K562 (cell line): ENCODE measurements at regions not wholly inside any gene's neighbourhood (a gene's known extent, or its start where the extent isn't known, plus 50 kb on each side); places are given as distances from the start of the nearest gene placed in this dataset.

ENCODE experiments used
- ATAC-seq: fragments of 200-7000 bp; cut with Tn5 transposase; 3 replicates; pipeline ENCODE4 v1.9.1; 2020; ENCODE audit warnings: moderate library complexity
- BruUV-seq: library from RNA; stranded (reverse); fragments of 400-500 nt; replicated peaks from 2 replicates; lab custom pipeline; 2021; lab: Mats Ljungman, UMichigan
- CTCF ChIA-PET: fragments of 300-600 bp; formaldehyde crosslinking; extraction: SDS; loops from one replicate; lab custom pipeline; 2021; ENCODE audit warnings: low intra/inter-chr PET ratio; lab: Yijun Ruan, JAX
- POLR2A ChIA-PET: fragments of 300-600, 350-650 bp; sonication (Branson Sonifier 250); formaldehyde crosslinking; extraction: SDS; loops from one replicate; lab custom pipeline; 2021; ENCODE audit warnings: antibody characterized with exemption, inconsistent platforms; lab: Yijun Ruan, JAX
- DNase-seq, 4 experiments: peaks; one replicate each; pipeline versions ENCODE4 v3.0.0 to v3.0.0-alpha.2; 2011 to 2018; ENCODE audit warnings: low spot score in 3 of 4, mixed read lengths in 3 of 4; ENCODE audit errors: extremely low read depth in 1 of 4
- FAIRE-seq: peaks from 2 replicates; lab custom pipeline; 2011; peaks lifted over from hg19 to GRCh38; lab: Jason Lieb, UNC
- H2AFZ ChIP-seq: 2 replicates; pipeline ENCODE4 v1.6.0; 2011; ENCODE audit warnings: low read depth, low read length, control low read depth, inconsistent platforms
- H3K27ac ChIP-seq: fragments of 200-600 bp; 3 replicates; pipeline ENCODE4 v1.8.0; 2011; ENCODE audit warnings: low read depth, mild to moderate bottlenecking, control low read depth, inconsistent platforms, low read length, moderate library complexity, mixed read lengths; ENCODE audit errors: extremely low read depth
- H3K27me3 ChIP-seq, 2 experiments: fragments of 300-600 bp in 1 of 2; 2 replicates in 1 of 2; 3 replicates in 1 of 2; pipeline versions ENCODE4 v1.6.0 to v1.8.0; 2011; ENCODE audit warnings: inconsistent platforms in 2 of 2, low read length in 2 of 2, mild to moderate bottlenecking in 1 of 2, mixed read lengths in 1 of 2, moderate library complexity in 1 of 2; ENCODE audit not compliant: control insufficient read depth in 2 of 2, insufficient read depth in 2 of 2
- H3K36me3 ChIP-seq: fragments of 300-600 bp; 3 replicates; pipeline ENCODE4 v1.8.0; 2011; ENCODE audit warnings: mild to moderate bottlenecking, low read length, inconsistent platforms; ENCODE audit not compliant: control insufficient read depth, insufficient read depth
- H3K4me1 ChIP-seq, 2 experiments: fragments of 200-600 bp in 1 of 2; replicated peaks in 1 of 2; 2 replicates in 1 of 2; 3 replicates in 1 of 2; pipeline versions ENCODE4 v1.5.1 to v1.8.0; 2011; ENCODE audit warnings: inconsistent platforms in 2 of 2, low read length in 2 of 2, mild to moderate bottlenecking in 1 of 2, mixed read lengths in 1 of 2, moderate library complexity in 1 of 2; ENCODE audit not compliant: control insufficient read depth in 2 of 2, insufficient read depth in 2 of 2
- H3K4me2 ChIP-seq: 2 replicates; pipeline ENCODE4 v1.6.1; 2011; ENCODE audit warnings: low read length, control low read depth, inconsistent platforms, mixed read lengths; ENCODE audit not compliant: insufficient read depth
- H3K4me3 ChIP-seq: fragments of 200-600 bp; sonication (generic), shearing (Covaris generic); 2 replicates; pipeline ENCODE4 v1.5.1; 2016; ENCODE audit warnings: control low read depth, inconsistent platforms
- H3K79me2 ChIP-seq: fragments of 200-600 bp; 3 replicates; pipeline ENCODE4 v1.8.0; 2011; ENCODE audit warnings: low read length, inconsistent platforms; ENCODE audit not compliant: control insufficient read depth, insufficient read depth
- H3K9ac ChIP-seq, 2 experiments: 2 replicates each; pipeline versions ENCODE4 v1.6.0 to v1.6.1; 2011; ENCODE audit warnings: low read depth in 2 of 2, low read length in 2 of 2, control low read depth in 1 of 2, inconsistent platforms in 1 of 2, mild to moderate bottlenecking in 1 of 2, mixed read lengths in 1 of 2; ENCODE audit not compliant: insufficient read depth in 1 of 2
- H3K9me1 ChIP-seq: one replicate; pipeline ENCODE4 v1.6.0; 2011; ENCODE audit warnings: inconsistent platforms, mild to moderate bottlenecking, low read length, moderate library complexity; ENCODE audit not compliant: control insufficient read depth, insufficient read depth
- H3K9me3 ChIP-seq: replicated peaks from 2 replicates; pipeline ENCODE4 v1.5.1; 2011; ENCODE audit warnings: low read depth, low read length, inconsistent platforms; ENCODE audit not compliant: control insufficient read depth, insufficient read depth
- H4K20me1 ChIP-seq: replicated peaks from 2 replicates; pipeline ENCODE4 v1.6.1; 2011; ENCODE audit warnings: low read length, inconsistent platforms, mixed read lengths; ENCODE audit not compliant: control insufficient read depth, insufficient read depth
- BCL6 ChIP-seq: fragments of 250-450 bp; sonication (Bioruptor Pico); IDR thresholded peaks from 2 replicates; pipeline ENCODE4 v1.4.0; 2020
- C11orf30 ChIP-seq: fragments of 450-650 bp; IDR thresholded peaks from 2 replicates; pipeline ENCODE4 v1.6.1; 2016; ENCODE audit warnings: low read depth, mild to moderate bottlenecking
- CREM ChIP-seq: IDR thresholded peaks from 2 replicates; pipeline ENCODE4 v1.6.1; 2014; ENCODE audit warnings: antibody characterized with exemption, low read depth
- CXXC5 ChIP-seq: fragments of 250-450 bp; sonication (Bioruptor Pico); IDR thresholded peaks from 2 replicates; pipeline ENCODE4 v1.8.0; 2022; ENCODE audit warnings: inconsistent platforms, mild to moderate bottlenecking, moderate library complexity
- DACH1 ChIP-seq: fragments of 450-650 bp; IDR thresholded peaks from 2 replicates; pipeline ENCODE4 v1.6.1; 2018; ENCODE audit not compliant: partially characterized antibody
- GTF2F1 ChIP-seq: IDR thresholded peaks from 2 replicates; pipeline ENCODE4 v1.6.1; 2011; ENCODE audit warnings: low read depth, low read length, improper control_type of control experiment
- MAFK ChIP-seq: IDR thresholded peaks from 2 replicates; pipeline ENCODE4 v1.6.1; 2011; ENCODE audit warnings: low read length, improper control_type of control experiment
- NCOA4 ChIP-seq: fragments of 450-650 bp; IDR thresholded peaks from 2 replicates; pipeline ENCODE4 v1.6.1; 2018; ENCODE audit warnings: mild to moderate bottlenecking; ENCODE audit not compliant: partially characterized antibody
- PATZ1 ChIP-seq: fragments of 250-450 bp; sonication (Bioruptor Pico); IDR thresholded peaks from 2 replicates; pipeline ENCODE4 v1.5.0; 2020; ENCODE audit warnings: mild to moderate bottlenecking, borderline replicate concordance
- PHTF2 ChIP-seq: fragments of 250-450 bp; sonication (Bioruptor Pico); IDR thresholded peaks from 2 replicates; pipeline ENCODE4 v1.5.0; 2021; ENCODE audit warnings: mild to moderate bottlenecking
- RBM34 ChIP-seq: fragments of 200-400 bp; formaldehyde crosslinking; IDR thresholded peaks from 2 replicates; pipeline ENCODE4 v1.6.1; 2018; ENCODE audit warnings: low read length, borderline replicate concordance; ENCODE audit not compliant: insufficient read depth
- SMARCC2 ChIP-seq: fragments of 450-650 bp; IDR thresholded peaks from 2 replicates; pipeline ENCODE4 v1.6.1; 2017; ENCODE audit warnings: antibody characterized with exemption, moderate library complexity, mild to moderate bottlenecking, low read depth
- TRIM24 ChIP-seq, 2 experiments: fragments of 450-650 bp; IDR thresholded peaks; 2 replicates each; pipeline ENCODE4 v1.6.1; 2016
- ZBTB43 ChIP-seq: sonication (generic); formaldehyde crosslinking; IDR thresholded peaks from 2 replicates; pipeline ENCODE4 v1.8.0; 2023; ENCODE audit warnings: mild to moderate bottlenecking, missing genetic modification reagents
- ZNF232 ChIP-seq: sonication (generic); formaldehyde crosslinking; IDR thresholded peaks from 2 replicates; pipeline ENCODE4 v1.8.0; 2022; ENCODE audit warnings: mild to moderate bottlenecking, missing genetic modification reagents
- in situ Hi-C: fragments of 300-500 bp; cut with MboI; formaldehyde crosslinking; loops from 4 replicates; pipeline ENCODE4 v1.15.0; 2018; ENCODE audit warnings: inconsistent platforms, mixed read lengths
- intact Hi-C: fragments of 100-400 bp; cut with micrococcal nuclease; formaldehyde crosslinking; loops from 2 replicates; pipeline ENCODE4 v1.14.2; 2022

- TF ChIP-seq RBM34 (no peak), C11orf30 (no peak), ZBTB43 (CRISPR knock-in tag) (no peak)
- TF ChIP-seq, all 486 proteins: peak for 0
Observed at GRCh38 chr2:180368881-180369280, 361.8 kb upstream of the CWC22 start (continued).

- H3K4me2 ChIP-seq: no peak overlapping the region
- H3K4me1 ChIP-seq: no peaks in the 10 kb centered on the region
- no TSS peak for BruUV-seq
- H3K27ac ChIP-seq: no peak overlapping the region
- H3K9me1 ChIP-seq: no peaks in the 10 kb centered on the region
- no peak overlapping the region for H3K9ac ChIP-seq
- no peaks in the 10 kb centered on the region for H3K27me3 ChIP-seq
- TF ChIP-seq GTF2F1: no peak
- no peak for TF ChIP-seq CREM
- TF ChIP-seq CXXC5 (CRISPR knock-in tag): no peak
- TF ChIP-seq NCOA4: no peak
- TF ChIP-seq SMARCC2: no peak
- TF ChIP-seq DACH1: no peak
- TF ChIP-seq PATZ1 (CRISPR knock-in tag): no peak
- TF ChIP-seq TRIM24 (IDR thresholded peaks at IDR 0.05): no peak
- no peak for TF ChIP-seq BCL6
- TF ChIP-seq MAFK: no peak
- no peak for TF ChIP-seq PHTF2 (CRISPR knock-in tag)
- TF ChIP-seq ZNF232 (CRISPR knock-in tag): no peak
- TF ChIP-seq, all 486 proteins: peak for 0
- Histone ChIP-seq H3K9me3 (no peaks in the 10 kb centered on the region), H3K4me3 (no peak overlapping the region), H4K20me1 (no peaks in the 10 kb centered on the region), H3K36me3 (no peaks in the 10 kb centered on the region), H2AFZ (no peak overlapping the region), H3K79me2 (no peaks in the 10 kb centered on the region)
- FAIRE-seq (no peak), ATAC-seq (no peak), DNase-seq (no peak)
- POLR2A ChIA-PET: interaction anchor here (0.6 kb wide), 1 partner anchor 245 kb away, joined by 5 read pairs; no protein-coding TSS in a partner anchor
- in situ Hi-C loops (no loop called here), intact Hi-C loops (no loop called here)
- CTCF ChIA-PET: no interaction called here
Observed at GRCh38 chr2:180367815-180368214, 360.7 kb upstream of the CWC22 start.
